Hepatocyte (in vitro differentiated cells): ENCODE measurements at regions not wholly inside any gene's neighbourhood (a gene's known extent, or its start where the extent isn't known, plus 50 kb on each side); places are given as distances from the start of the nearest gene placed in this dataset.

Source experiments
- DNase-seq: peaks from one replicate; pipeline ENCODE4 v3.0.0-alpha.2; 2016; ENCODE audit warnings: low spot score
- H2AFZ ChIP-seq: fragments of 200-600 bp; sonication (generic); 2 replicates; pipeline ENCODE4 v1.6.0; 2016; ENCODE audit warnings: antibody characterized with exemption, mild to moderate bottlenecking
- H3K27ac ChIP-seq: fragments of 200-600 bp; sonication (generic); 2 replicates; pipeline ENCODE4 v1.5.1; 2016; ENCODE audit warnings: mild to moderate bottlenecking
- H3K27me3 ChIP-seq: fragments of 200-600 bp; sonication (generic); 2 replicates; pipeline ENCODE4 v1.6.1; 2016
- H3K36me3 ChIP-seq: fragments of 200-600 bp; sonication (generic); replicated peaks from 2 replicates; pipeline ENCODE4 v1.5.1; 2016; ENCODE audit warnings: low read depth; ENCODE audit not compliant: insufficient read depth
- H3K4me1 ChIP-seq: fragments of 200-600 bp; sonication (generic); 2 replicates; pipeline ENCODE4 v1.5.1; 2016; ENCODE audit warnings: mild to moderate bottlenecking, moderate library complexity; ENCODE audit not compliant: insufficient read depth
- H3K4me2 ChIP-seq: fragments of 200-600 bp; sonication (generic); 2 replicates; pipeline ENCODE4 v1.6.0; 2016
- H3K4me3 ChIP-seq: fragments of 200-600 bp; sonication (generic); 2 replicates; pipeline ENCODE4 v1.5.1; 2016; ENCODE audit warnings: mild to moderate bottlenecking
- H3K79me2 ChIP-seq: fragments of 200-600 bp; sonication (generic); 2 replicates; pipeline ENCODE4 v1.6.0; 2017; ENCODE audit warnings: mild to moderate bottlenecking
- H3K9me2 ChIP-seq: fragments of 200-600 bp; sonication (generic); replicated peaks from 2 replicates; pipeline ENCODE4 v1.6.0; 2017; ENCODE audit warnings: mild to moderate bottlenecking; ENCODE audit not compliant: insufficient read depth
- H3K9me3 ChIP-seq: fragments of 200-600 bp; sonication (generic); 2 replicates; pipeline ENCODE4 v1.5.1; 2016; ENCODE audit warnings: low read depth, mild to moderate bottlenecking
- H4K20me1 ChIP-seq: fragments of 200-600 bp; sonication (generic); 2 replicates; pipeline ENCODE4 v1.6.0; 2016; ENCODE audit warnings: mild to moderate bottlenecking; ENCODE audit not compliant: insufficient read depth, poor library complexity, severe bottlenecking
- CTCF ChIP-seq: fragments of 200-600 bp; sonication (generic); IDR thresholded peaks from 2 replicates; pipeline ENCODE4 v1.5.1; 2016; ENCODE audit warnings: antibody characterized with exemption, mild to moderate bottlenecking; ENCODE audit not compliant: poor library complexity
- EZH2 ChIP-seq: fragments of 200-600 bp; sonication (generic); IDR thresholded peaks from 2 replicates; pipeline ENCODE4 v1.6.1; 2016; ENCODE audit warnings: antibody characterized with exemption, mild to moderate bottlenecking, borderline replicate concordance
- EZH2phosphoT487 ChIP-seq: fragments of 200-600 bp; sonication (generic); IDR thresholded peaks from one replicate; pipeline ENCODE4 v1.6.1; 2018; ENCODE audit warnings: antibody characterized with exemption, mild to moderate bottlenecking, low read depth, moderate library complexity; ENCODE audit not compliant: unreplicated experiment, severe bottlenecking
- WGBS: methylation state at CpG from one replicate; pipeline ENCODE4 v1.1.6; 2016; ENCODE audit warnings: low lambda C conversion rate; ENCODE audit errors: missing lambda C conversion rate; 5-methylcytosine and 5-hydroxymethylcytosine counted together

GRCh38 chr11:130578738-130579368, 130.4 kb downstream of the ADAMTS15 start:
- no peak for DNase-seq
- Histone ChIP-seq H3K27me3 (no peaks in the 10 kb centered on the region), H3K79me2 (no peaks in the 10 kb centered on the region), H2AFZ (no peak overlapping the region), H3K27ac (no peak overlapping the region), H3K36me3 (no peaks in the 10 kb centered on the region), H3K9me3 (no peaks in the 10 kb centered on the region), H4K20me1 (no peaks in the 10 kb centered on the region), H3K4me2 (no peak overlapping the region), H3K4me3 (no peak overlapping the region), H3K9me2 (no peaks in the 10 kb centered on the region), H3K4me1 (peaks cover 8% of the 10 kb centered on the region)
- WGBS: 97% methylated on average over 8 of the region's 8 CpGs
- no peak for TF ChIP-seq CTCF
- no peak for TF ChIP-seq EZH2phosphoT487
- TF ChIP-seq EZH2: no peak

GRCh38 chr11:130580372-130580771, 131.9 kb downstream of the ADAMTS15 start:
- Histone ChIP-seq H2AFZ (no peak overlapping the region), H3K27ac (peak overlapping the region; percentile 45)
- TF ChIP-seq EZH2 (no peak), EZH2phosphoT487 (no peak), CTCF (no peak)

GRCh38 chr11:130580891-130581492, 132.5 kb downstream of the ADAMTS15 start:
- no peaks in the 10 kb centered on the region for H3K79me2 ChIP-seq
- H2AFZ ChIP-seq: no peak overlapping the region
- H3K4me3 ChIP-seq: no peak overlapping the region
- H3K27me3 ChIP-seq: no peaks in the 10 kb centered on the region
- no peaks in the 10 kb centered on the region for H3K36me3 ChIP-seq
- peaks cover 8% of the 10 kb centered on the region for H3K4me1 ChIP-seq
- H3K9me2 ChIP-seq: no peaks in the 10 kb centered on the region
- WGBS: 69% methylated on average over 5 of the region's 5 CpGs
- H3K27ac ChIP-seq: peak overlapping the region; percentile 45
- no peaks in the 10 kb centered on the region for H3K9me3 ChIP-seq
- no peak for DNase-seq
- H3K4me2 ChIP-seq: no peak overlapping the region
- TF ChIP-seq CTCF (no peak), EZH2 (no peak), EZH2phosphoT487 (no peak)
- H4K20me1 ChIP-seq: no peaks in the 10 kb centered on the region

More at GRCh38 chr11:130580372-130580771, 131.9 kb downstream of the ADAMTS15 start:
- H3K36me3 ChIP-seq: no peaks in the 10 kb centered on the region
- H3K27me3 ChIP-seq: no peaks in the 10 kb centered on the region
- WGBS: 53% methylated on average over 4 of the region's 4 CpGs
- H3K4me3 ChIP-seq: no peak overlapping the region
- no peak overlapping the region for H3K4me2 ChIP-seq
- no peak for DNase-seq
- H3K79me2 ChIP-seq: no peaks in the 10 kb centered on the region
- peaks cover 8% of the 10 kb centered on the region for H3K4me1 ChIP-seq
- H3K9me2 ChIP-seq: no peaks in the 10 kb centered on the region
- H3K9me3 ChIP-seq: no peaks in the 10 kb centered on the region
- H4K20me1 ChIP-seq: no peaks in the 10 kb centered on the region
